GM23338 (cell line): ENCODE measurements at regions not wholly inside any gene's neighbourhood (a gene's known extent, or its start where the extent isn't known, plus 50 kb on each side); places are given as distances from the start of the nearest gene placed in this dataset.

Source experiments
- CTCF ChIP-seq, 2 experiments: fragments of 200-600 bp in 1 of 2; sonication (generic) in 1 of 2; conservative IDR thresholded peaks; 2 replicates each; pipeline versions ENCODE4 v1.5.1 to v1.6.1; 2016 to 2017; ENCODE audit warnings: antibody characterized with exemption in 2 of 2, low read depth in 2 of 2, mild to moderate bottlenecking in 2 of 2, moderate library complexity in 1 of 2
- ETS1 ChIP-seq: IDR thresholded peaks from 2 replicates; pipeline ENCODE4 v1.6.1; 2016; ENCODE audit warnings: antibody characterized with exemption
- EZH2 ChIP-seq: fragments of 200-600 bp; sonication (generic); IDR thresholded peaks from one replicate; pipeline ENCODE4 v1.8.0; 2017; ENCODE audit warnings: antibody characterized with exemption, mild to moderate bottlenecking, low read depth; ENCODE audit not compliant: unreplicated experiment
- EZH2phosphoT487 ChIP-seq: fragments of 200-600 bp; sonication (generic); IDR thresholded peaks from one replicate; pipeline ENCODE4 v1.8.1; 2018; ENCODE audit warnings: antibody characterized with exemption; ENCODE audit not compliant: unreplicated experiment
- POLR2AphosphoS5 ChIP-seq: IDR thresholded peaks from 2 replicates; pipeline ENCODE4 v1.6.1; 2016; ENCODE audit warnings: antibody characterized with exemption, low read depth
- REST ChIP-seq: IDR thresholded peaks from one replicate; pipeline ENCODE4 v1.6.1; 2018; ENCODE audit warnings: antibody characterized with exemption; ENCODE audit not compliant: unreplicated experiment
- STAT1 ChIP-seq: IDR thresholded peaks from one replicate; pipeline ENCODE4 v1.6.1; 2016; ENCODE audit warnings: antibody characterized with exemption; ENCODE audit not compliant: unreplicated experiment
- ZNF331 ChIP-seq: fragments of 250-450 bp; sonication (Bioruptor Pico); IDR thresholded peaks from 2 replicates; pipeline ENCODE4 v1.5.0; 2020; ENCODE audit warnings: low read depth, mild to moderate bottlenecking, moderate library complexity

- TF ChIP-seq CTCF (conservative IDR thresholded peaks at IDR 0.05; ENCODE audit: low read depth in 2 of 2) (no peak), REST (no peak), EZH2phosphoT487 (no peak), POLR2AphosphoS5 (no peak), STAT1 (no peak), ETS1 (no peak), ZNF331 (CRISPR knock-in tag) (no peak), EZH2 (no peak)
Observed at GRCh38 chr3:80734483-80734882, 966.7 kb upstream of the ROBO1 start.
